Left lobe of liver (tissue), 2 donors: ENCODE measurements at regions not wholly inside any gene's neighbourhood (a gene's known extent, or its start where the extent isn't known, plus 50 kb on each side); places are given as distances from the start of the nearest gene placed in this dataset.
"Not testable (repeated sequence)": the region's sequence is repeated elsewhere in the genome, so short reads cannot be mapped to it uniquely, and the experiment has no call there.

Experiments
- ATAC-seq: fragments of 200-7000 bp; cut with Tn5 transposase; one replicate; pipeline ENCODE4 v1.9.1; 2020; ENCODE audit warnings: mild to moderate bottlenecking, moderate library complexity
- DNase-seq: peaks from one replicate; pipeline ENCODE4 v3.0.0-alpha.2; 2020; ENCODE audit warnings: low spot score
- donor health status: DM: no; HTN: no; CAD: no; lungs with moderate emphysema.
- donor health status: DM: no; HTN: yes; CAD: no.

DNA sequence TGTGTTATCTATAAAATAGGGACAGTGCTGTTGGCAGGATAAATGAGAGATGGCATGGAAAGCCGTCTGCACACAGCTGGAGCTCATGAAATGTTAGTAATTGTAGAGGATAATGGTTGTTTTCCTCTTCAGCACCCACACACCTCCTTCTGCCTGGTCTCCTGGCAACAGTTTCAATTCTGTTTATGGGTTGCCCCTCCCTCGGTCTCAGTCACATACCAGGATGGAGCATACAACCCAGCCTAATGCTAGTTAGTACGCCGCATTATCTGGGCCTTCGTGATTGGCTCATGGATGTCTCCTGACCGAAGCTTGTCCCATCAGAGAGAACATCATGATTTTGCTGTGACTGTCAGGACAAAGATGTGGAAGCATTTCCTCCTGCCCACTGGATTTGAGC lies 126.2 kb upstream of the WSCD1 start:
- DNase-seq (no peak), ATAC-seq (no peak)

- ATAC-seq, result no peak
- DNase-seq, result no peak
Observed at GRCh38 chr17:5947701-5948180, 122.4 kb upstream of the WSCD1 start.

DNA sequence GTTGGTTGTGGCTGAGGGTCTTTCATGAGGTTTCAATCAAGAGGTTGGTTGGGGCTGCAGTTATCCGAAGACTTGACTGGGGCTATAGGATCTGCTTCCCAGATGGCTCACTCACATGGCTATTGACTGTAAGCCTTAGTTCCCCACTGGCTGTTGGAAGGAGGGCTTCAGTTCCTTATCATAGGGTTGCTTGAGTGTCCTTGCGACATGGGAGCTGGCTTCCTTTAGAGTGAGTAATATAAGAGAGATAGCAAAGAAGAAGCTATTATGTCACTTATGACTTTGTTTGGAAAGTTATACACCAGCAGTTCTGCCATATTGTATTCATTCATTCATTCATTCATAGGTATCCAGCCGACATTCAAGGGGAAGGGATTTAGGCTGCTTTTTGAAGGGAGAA lies 121.4 kb upstream of the WSCD1 start:
- no peak for ATAC-seq
- DNase-seq, result no peak

- ATAC-seq (no peak), DNase-seq (no peak)
Observed at GRCh38 chr17:5950878-5951277, 119.3 kb upstream of the WSCD1 start.

- DNase-seq (no peak), ATAC-seq (no peak)
Observed at GRCh38 chr17:5951912-5952311, 118.3 kb upstream of the WSCD1 start.

DNA sequence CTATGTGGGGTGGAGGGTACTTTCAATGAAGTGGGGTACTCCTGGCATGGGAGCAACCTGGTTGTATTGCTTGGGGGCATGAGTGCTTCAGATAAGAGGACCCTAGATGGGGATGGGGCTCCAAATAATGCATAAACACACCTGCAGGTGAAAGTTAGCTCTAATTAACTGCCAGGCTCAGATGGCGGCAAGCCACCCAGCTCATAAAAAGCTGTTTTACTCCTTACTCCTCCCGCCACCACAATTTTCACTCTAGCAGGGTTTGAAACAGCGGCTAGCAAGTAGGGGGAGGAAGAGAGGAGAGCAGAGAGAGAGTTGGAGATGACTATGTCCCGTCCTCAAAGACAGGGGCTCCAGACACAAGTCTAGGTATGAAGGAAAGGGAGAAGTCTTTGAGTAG lies 117.7 kb upstream of the WSCD1 start:
- ATAC-seq (no peak), DNase-seq (no peak)

DNA sequence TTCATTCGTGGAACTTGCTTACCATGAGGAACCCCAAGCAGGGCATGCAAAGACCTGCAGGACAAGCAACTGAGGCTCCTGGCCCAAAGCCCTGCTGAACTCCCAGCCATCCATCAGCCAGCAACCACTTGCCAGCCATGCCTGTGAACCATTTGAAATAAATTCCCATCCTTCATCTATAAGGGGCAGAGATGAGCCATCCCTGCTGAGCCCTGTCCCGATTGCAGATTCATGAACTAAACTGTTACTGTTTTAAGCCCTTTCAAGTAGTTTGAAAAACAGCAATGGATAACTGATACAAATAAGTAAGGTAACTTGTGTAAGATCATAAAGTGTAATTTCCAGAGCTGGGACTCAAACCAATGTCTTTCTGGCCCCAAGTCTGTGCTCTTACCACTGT lies 114.4 kb upstream of the WSCD1 start:
- no peak for ATAC-seq
- no peak for DNase-seq

- DNase-seq (no peak), ATAC-seq (no peak)
Observed at GRCh38 chr17:5958850-5959249, 111.3 kb upstream of the WSCD1 start.

- ATAC-seq, result no peak
- no peak for DNase-seq
Observed at GRCh38 chr17:5962371-5962770, 107.8 kb upstream of the WSCD1 start.

- no peak for ATAC-seq
- no peak for DNase-seq
Observed at GRCh38 chr17:5971969-5972368, 98.2 kb upstream of the WSCD1 start.

DNA sequence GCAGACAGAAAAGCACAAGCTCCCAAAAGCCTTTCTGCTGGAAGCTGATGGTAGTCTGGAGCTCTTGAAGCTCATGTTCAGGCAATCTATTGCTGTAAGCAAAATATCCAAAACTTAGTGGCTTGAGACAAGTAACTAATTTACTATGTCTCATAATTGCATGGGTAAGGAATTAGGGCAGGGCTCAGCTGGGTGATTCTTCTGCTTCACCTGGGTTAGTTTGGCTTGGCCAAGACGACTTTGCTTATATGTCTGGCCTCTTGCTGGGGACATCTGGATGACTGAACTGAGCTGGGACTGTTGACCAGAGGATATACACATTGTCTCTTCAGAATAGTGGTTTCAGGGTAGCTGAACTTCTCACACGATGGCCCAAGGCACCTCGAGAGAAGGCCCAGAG lies 96.8 kb upstream of the WSCD1 start:
- DNase-seq (no peak), ATAC-seq (no peak)

DNA sequence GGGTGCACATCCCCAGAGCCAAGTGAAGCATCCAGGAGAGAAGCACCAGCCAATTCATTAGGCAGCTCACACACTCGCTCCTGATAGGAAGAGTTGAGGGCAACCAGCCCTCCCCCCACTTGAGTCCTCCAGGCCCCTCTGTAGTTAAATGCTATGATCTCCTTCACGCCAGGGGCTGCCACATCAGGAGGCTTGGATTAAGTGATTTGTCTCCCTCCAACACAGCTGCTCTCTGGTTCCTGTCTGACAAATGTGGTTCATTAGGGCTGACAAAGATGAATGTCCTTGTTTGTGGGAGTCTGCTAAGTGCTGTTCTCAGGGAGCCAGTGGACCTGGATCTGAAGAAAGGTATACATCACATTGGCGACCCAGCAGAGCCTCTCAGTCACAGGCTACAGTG lies 94.5 kb upstream of the WSCD1 start:
- DNase-seq (no peak), ATAC-seq (no peak)

DNA sequence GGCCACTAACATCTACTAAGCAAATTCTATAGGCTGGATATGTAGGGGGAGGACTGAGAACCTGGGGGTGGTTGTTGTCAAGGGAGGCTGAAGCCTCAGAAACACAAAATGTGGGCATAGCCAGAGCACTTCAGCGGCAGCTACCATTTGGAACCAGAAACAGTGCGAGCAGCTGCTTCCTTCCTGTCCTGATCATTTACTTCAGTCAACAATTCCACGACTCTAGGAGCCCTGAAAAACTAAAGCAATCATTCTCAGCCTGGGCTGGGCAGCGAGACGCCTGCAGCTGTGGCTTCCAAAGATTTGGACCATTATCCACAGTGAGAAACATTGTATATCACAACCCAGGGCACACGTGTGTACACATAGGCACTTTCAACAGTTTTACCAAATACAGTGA lies 93.9 kb upstream of the WSCD1 start:
- no peak for DNase-seq
- no peak for ATAC-seq

DNA sequence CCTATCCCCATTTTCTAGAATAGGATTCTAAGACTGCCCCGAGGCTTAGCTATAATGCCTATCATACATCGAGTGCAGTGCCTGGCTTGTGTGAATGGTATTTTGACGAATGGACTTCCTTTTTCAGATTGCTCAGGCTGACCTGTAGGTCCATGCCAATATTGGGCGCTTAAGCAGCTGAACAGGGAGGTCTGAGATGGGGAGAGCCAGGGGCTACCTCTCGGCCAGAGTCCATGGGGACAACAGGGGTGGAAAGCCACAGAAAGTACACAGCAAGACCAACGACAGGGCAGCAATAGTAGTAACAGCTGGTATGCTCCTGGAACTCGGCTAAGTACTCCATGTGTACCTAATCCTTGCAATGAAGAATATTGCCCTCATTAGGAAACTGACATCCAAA lies 91.7 kb upstream of the WSCD1 start:
- DNase-seq (no peak), ATAC-seq (no peak)

DNA sequence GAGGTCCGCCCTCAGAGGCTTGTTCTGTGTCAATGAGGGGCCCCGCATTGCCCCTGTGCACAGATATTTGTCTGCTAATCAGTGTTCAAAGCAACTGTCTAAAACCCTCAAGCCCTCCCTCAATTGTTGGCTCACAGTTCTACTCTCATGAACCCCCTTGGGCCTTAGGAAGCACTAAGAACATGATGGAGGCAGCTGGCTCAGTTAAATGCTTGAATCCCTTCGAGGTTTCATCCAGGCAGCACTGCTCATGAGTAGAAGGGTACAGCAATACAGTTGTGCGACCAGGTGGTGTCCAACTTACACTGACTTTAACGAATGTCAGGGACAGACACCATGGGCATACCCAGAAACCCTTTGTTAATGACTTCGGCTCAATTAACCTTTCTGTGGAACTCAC lies 89.2 kb upstream of the WSCD1 start:
- no peak for DNase-seq
- no peak for ATAC-seq

DNA sequence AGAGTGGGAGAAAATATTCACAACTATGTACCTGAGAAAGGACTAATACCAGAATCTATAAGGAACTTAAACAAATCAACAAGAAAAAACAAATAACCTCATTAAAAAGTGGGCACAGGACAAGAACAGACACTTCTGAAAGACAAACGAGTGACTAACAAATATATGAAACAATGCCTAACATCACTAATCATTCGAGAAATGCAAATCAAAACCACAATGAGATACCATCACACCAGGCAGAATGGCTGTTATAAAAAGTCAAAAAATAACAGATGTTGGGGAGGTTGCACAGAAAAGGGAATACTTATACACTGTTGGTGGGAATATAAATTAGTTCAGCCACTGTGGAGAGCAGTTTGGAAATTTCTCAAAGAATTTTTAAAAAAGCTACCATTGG lies 83.5 kb upstream of the WSCD1 start:
- no peak for ATAC-seq
- DNase-seq, result no peak

- ATAC-seq, result no peak
- no peak for DNase-seq
Observed at GRCh38 chr17:6000426-6000825, 69.8 kb upstream of the WSCD1 start.

- DNase-seq, ATAC-seq: not testable (repeated sequence)
Observed at GRCh38 chr17:6003221-6003620, 67.0 kb upstream of the WSCD1 start.

DNA sequence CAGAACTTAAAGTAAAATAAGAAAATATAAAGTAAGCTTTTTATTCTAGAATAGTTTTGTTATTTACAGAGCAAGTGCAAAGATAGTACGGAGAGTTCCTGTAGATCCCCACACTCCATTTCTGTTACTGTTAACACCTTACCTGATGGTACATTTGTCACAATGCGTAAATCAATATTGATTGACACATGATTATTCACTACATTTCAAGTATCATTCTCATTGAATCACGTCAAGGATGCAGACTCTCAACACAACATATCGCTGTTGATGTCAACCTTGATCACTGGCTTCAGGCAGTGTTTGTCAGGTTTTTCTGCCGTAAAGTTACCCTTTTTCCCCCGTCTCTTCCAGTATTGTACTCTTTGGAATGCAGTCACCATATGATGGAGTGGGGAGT lies 64.2 kb upstream of the WSCD1 start:
- ATAC-seq (no peak), DNase-seq (no peak)

GRCh38 chr17:6011206-6011605 lies 59.0 kb upstream of the WSCD1 start:
- DNase-seq (no peak), ATAC-seq (no peak)

DNA sequence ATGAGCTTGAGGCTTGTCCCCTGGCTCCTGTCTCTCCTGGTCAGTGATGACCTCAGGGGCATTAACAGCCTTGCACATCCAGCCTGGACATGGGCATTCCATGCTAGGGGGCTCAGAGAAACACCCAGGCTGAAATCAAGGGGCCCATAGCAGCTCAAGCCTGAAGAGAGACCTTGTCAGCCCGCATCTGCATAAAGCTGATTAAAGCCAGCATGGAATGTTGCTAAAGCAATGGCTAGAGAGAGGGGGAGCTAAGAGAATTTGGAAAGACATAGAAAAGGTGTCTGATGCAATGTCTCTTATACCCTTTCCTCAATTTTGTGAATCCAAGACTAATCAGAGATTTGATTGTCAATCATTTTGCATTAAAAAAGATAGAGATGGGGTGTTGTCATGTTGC lies 51.4 kb upstream of the WSCD1 start:
- ATAC-seq (no peak), DNase-seq (no peak)

DNA sequence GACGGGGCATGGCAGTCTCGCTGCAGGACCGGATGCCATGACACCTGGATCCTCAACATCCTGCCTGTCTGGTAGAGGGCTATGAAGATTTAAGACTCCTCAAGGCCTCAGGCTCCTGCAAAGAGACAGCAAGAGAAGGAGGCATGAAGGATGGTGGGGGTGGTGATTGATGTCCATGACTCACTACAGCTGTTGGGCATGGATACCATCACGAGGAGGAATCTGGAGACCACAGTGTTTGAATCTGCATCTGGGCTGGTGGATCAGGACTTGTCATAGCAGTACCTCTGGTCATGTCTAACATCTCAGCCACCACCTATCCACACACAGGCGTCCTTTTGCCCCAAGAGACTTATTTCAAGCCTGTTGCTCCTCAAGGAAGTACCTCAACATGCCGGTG lies 50.2 kb upstream of the WSCD1 start:
- no peak for ATAC-seq
- DNase-seq, result no peak

DNA sequence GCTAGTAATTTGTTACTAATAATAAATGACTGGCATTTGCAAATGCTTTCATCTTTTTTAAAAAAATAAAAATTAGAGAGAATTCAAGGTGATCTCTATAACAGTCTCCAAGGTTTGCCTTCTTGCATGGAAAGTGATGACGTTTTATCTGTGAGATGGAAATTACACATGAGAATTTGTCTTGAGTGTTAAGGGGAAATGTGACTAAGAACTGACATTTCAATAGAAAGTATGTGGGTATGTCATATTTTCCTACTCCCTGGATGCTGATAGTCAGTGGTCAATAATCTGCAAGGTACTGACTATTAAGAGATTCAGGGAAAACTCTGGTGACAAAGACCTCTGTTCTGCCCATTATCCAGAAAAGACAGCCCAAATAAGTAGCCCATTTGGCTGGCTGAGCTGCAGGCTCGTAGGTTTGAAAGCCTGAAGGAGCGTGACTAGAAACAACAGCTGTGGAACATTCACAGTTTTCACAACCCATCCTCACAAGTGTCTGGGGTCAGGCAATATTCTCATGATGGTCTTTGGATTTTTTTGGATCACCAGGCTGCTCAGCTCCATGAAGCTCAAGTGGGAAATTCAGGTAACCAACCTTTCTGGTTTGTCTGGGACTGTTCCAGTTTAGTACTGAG lies 49.7 kb upstream of the WSCD1 start:
- no peak for DNase-seq
- ATAC-seq, result no peak
